DMS153 (cell line): ENCODE measurements at regions not wholly inside any gene's neighbourhood (a gene's known extent, or its start where the extent isn't known, plus 50 kb on each side); places are given as distances from the start of the nearest gene placed in this dataset.
"Not testable (repeated sequence)": the region's sequence is repeated elsewhere in the genome, so short reads cannot be mapped to it uniquely, and the experiment has no call there.

Experiments
- DNase-seq: peaks from one replicate; lab custom pipeline; 2025; lab: John Stamatoyannopoulos, UW

DNA sequence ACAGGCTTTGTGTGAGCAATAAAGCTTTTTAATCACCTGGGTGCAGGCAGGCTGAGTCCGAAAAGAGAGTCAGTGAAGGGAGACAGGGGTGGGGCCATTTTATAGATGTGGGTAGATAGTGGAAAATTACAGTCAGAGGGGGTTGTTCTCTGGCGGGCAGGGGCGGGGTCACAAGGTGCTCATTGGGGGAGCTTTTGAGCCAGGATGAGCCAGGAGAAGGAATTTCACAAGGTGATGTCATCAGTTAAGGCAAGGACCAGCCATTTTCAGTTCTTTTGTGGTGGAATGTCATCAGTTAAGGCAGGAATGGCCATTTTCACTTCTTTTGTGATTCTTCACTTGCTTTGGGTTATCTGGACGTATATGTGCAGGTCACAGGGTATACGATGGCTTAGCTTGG, 571.3 kb upstream of the PCDH7 start:
- not testable (repeated sequence) for DNase-seq

DNA sequence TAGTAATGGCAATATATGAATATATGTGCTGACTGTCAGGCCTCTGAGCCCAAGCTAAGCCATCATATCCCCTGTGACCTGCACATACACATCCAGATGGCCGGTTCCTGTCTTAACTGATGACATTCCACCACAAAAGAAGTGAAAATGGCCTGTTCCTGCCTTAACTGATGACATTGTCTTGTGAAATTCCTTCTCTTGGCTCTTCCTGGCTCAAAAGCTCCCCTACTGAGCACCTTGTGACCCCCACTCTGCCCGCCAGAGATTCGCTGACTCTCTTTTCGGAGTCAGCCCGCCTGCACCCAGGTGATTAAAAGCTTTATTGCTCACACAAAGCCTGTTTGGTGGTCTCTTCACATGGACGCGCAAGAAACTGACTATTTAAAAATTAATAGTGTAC, 570.6 kb upstream of the PCDH7 start:
- DNase-seq, result not testable (repeated sequence)

DNA sequence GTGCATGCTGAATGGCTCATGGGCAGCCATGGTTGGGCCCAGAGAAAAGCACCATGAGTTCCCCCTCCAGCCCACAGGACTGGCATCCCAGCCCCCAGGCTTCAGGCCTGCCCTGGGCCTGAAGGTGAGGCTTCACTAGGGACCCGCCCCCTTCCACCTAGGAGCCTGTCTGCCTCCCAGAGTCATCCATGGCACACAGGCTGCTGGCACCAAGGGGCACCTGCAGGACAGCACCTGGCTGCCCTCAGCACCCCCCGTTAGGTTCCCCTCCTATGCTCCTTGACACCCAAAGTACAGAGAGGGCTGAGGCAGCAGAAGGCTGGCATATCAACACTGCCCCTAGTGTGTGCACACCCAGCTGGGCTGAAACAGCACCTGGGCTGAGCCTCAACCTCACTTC, 566.7 kb upstream of the PCDH7 start:
- DNase-seq, result no peak

DNA sequence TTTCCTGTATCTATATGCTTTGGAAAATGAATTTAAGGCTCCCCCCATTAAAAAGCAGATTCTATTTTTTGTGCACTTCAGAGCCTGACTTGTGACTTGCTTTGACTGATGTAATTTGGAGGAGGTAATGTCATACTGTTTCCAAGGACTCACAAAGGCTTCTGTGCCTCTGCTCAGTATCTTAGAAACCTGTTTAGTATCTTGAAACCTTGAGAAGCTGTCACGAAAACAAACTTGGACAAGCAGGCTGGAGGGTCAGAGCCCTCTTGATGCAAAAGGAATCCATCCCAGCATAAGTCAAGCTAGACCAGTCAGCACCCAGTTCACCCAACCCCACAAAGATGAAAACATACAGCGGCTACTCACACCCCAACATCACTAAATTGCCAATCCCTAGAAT, 560.0 kb upstream of the PCDH7 start:
- no peak for DNase-seq

DNA sequence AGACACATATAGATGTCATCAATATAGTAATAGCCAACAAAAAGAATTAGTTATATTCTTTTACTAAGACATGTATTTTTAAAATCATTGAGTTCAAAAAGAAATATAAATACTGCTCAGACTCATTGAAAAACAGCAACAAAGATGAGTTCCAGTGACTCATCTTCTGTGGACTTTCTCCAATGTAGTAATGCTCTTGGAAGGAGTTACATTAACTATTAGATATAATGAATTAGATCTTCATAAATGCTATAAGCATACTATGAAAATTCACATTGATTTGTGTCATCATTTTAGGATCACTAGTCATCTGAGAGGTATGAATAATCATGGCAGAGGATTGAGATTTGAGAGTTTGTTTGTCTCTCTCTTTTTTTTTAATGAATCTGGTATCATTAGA, 547.8 kb upstream of the PCDH7 start:
- DNase-seq, result no peak

DNA sequence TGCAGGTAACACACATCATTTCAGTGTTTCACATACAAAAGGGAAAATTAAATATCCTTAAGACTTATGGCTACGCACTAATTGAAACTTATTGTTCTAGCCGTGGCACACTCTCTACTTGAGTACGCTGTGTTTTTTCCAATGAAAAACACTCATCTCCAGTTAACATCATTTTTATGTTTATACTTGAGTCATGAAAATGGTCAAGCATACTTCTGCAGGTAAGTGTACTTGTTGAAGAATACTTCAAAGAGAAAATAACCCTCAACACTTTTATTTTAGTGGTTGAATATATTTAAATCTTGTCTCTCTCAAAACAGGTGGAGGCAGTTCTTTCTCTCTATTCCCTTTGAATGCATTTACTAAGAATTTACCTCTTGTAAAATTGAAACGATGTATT, 538.7 kb upstream of the PCDH7 start:
- DNase-seq, result no peak

DNA sequence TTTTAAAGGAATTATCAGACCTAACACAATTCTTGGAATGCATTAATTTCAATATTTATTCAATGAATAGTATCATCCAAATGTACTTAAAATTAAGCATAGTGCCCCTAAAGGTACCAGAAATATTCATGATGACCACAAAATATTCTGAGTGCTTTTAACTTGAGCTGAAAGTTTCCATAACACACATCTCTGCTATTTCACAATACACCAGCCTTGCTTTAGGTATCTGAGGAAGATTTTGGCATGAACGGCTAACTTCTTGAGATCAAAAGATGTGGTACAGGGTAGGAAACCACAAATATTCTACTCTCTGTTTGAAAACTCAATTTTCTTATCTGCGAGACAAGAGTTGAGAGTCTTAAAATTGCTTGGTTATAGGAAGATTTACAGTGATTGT, 538.3 kb upstream of the PCDH7 start:
- no peak for DNase-seq

DNA sequence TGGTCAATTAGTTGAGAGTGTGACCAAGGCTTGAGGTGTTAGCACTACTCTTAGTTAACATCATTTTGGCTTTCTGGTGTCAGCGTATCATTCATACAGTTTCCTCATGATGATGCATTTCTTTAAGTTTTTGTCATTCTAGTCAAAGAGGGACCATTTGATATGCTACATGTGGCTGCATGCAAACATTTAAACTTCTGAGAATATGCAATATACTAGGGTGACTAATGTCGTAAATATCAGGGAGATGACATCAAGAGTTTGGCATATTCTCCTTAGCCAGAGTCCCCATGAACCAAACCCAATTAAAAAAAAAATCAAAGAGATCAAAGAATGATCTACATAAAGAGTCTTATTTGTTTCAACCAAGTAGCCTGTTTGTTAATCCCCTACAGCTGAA, 537.4 kb upstream of the PCDH7 start:
- DNase-seq, result no peak

DNA sequence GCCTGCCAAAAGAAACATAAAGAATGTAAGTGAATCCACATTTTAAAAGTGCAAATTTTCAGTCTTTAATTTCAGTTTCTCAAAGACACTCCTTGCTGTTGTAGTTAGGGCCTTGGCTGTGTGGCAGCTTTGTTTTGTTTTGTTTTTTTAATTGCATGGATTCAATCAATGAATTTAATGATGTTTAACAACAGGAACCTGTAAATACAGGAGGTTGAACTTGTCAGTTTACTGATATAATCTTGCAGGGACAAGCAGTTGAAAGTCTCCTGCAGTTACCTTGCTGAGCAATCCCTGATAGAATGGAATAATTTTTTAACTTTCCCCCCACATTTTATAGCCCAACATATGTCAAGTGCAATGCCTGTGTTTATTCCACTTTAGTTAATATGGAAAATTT, 528.3 kb upstream of the PCDH7 start:
- DNase-seq, result no peak

DNA sequence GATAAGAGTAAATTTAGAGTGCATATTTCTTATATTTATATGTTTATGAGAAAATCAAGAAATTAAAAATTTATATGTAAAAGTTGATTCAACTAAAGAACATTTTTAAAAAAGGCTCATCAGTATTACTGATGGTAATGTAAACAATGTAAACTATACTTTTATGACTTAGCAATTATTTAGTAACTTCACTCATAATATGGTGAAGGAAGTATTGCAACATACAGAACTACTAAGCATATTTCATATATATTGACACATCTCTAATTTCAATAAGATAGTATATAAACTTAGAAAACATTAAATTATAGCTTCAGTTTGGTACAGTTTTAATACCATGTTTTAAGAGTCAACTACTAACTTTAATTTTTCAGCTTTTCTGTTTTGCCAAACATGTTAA, 512.8 kb upstream of the PCDH7 start:
- no peak for DNase-seq

DNA sequence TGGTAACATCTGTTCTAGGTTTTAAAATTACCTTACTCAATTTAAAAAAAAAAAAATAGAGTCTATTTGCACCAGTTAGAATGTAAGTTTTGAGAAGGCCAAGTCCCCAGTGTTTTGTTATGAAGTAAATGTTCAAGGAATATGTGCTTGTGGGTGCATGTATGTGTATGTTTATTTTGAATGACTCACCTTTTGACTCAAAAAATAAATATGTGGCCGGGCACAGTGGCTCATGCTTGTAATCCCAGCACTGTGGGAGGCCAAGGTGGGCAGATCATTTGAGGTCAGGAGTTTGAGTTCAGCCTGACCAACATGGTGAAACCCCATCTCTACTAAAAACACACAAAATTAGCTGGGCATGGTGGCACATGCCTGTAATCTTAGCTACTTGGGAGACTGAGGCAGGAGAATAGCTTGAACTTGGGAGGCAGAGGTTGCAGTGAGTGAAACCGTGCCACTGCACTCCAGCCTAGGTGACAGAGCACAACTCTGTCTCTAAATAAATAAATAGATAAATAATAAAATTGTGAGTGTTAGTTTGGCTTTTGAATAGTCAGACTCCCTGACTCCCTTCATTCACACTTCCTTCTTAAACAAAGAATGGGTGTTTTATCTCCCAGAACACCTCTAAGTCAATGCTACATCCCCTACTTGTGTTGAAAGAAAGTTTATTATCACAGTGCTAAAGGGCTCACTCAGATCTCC, 511.3 kb upstream of the PCDH7 start:
- DNase-seq, result no peak

DNA sequence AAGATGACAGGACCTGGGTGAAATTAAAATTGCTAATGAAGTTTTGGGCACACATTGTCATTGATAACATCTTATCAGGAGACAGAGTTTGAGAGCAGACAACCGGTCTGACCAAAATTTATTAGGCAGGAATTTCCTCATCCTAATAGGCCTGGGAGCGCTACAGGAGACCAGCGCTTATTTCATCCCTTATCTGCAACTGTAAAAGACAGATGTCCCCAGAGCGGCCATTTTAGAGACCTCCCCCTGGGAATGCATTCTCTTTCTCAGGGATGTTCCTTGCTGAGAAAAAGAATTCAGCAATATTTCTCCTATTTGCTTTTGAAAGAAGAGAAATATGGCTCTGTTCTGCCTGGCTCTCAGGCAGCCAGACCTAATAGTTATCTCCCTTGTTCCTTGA, 504.2 kb upstream of the PCDH7 start:
- not testable (repeated sequence) for DNase-seq

DNA sequence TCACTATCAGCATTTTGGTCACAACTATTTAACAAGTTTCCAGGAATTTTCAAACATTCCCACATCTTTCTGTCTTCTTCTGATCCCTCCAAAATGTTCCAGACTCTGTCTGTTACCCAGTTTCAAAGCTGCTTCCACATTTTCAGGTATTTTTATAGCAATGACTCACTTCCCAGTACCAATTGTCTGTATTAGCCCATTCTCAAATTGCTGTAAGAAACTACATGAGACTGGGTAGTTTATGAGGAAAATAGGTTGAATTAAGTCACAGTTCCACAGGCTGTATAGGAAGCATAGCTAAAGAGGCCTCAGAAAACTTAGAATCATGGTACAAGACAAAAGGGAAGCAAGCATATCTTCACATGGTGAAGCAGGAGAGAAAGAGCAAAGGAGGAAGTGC, 475.0 kb upstream of the PCDH7 start:
- DNase-seq, result no peak

DNA sequence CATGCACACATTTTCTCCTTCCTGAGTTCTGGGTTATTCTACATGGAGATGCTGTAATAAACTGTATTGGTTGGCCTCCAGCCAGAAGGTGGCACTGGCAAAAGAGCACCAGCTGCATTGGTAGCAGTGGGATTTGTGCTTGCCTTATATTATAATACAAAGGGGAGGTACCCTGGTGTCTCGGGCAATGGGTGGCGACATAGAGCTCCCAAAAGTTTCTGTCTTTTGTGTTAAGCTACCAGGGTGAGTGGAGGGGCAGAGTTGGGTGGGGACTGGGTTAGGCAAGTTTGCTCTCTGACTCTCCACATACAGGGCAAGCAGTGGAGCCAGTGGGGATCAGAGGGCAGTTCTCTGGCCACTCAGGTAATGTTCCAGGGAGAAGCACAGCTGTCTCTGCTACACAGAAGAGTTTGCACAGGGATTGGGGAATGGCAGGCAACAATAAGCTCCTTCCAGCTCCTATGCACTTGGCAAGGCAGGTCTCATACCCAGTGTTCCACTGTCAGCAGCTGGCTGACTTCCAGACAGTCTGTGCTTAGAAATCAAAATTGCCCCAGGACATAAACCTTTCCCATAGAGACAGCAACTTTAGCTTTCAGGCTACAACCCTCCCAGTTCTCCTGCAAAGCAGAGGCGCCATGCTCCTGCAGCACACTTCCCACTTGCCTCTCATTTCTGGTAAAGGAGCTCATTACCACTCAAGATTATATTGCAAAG, 463.9 kb upstream of the PCDH7 start:
- DNase-seq, result no peak

DNA sequence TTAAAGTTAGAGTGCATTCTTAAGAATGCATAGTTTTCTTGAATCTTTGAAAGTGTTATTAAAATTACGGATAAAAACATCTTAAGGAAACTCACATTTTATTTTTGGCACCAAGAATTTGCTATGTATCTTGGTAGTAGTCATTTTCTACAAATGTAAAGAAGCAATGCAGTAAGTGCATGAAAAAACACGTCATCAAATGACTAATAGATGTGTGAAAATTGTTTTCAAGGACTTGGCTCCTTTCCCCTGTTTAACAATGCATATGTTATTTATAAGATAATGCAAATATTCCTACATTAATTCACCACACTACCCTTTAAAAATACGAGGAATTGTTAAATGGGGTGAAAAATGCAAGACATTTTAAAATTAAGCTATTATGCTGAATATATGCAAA, 461.2 kb upstream of the PCDH7 start:
- no peak for DNase-seq

DNA sequence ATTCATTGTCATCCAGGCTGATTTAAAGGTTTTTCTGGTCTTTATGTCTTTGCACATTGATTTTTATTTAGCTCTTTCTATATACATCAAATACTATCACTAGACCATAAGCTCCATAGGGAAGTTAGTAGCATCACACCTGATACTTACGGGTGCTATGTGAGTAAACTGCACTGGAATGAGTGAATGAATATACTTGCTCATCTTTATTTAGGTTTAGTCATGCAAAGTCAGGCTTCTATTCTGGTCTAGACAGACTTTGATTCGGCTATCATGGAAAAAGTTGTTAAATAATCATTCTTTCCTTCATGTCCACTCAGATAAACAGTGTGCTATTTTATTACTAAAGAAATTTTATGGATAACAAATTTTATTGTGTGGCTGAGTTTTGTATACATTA, 457.8 kb upstream of the PCDH7 start:
- DNase-seq, result no peak

DNA sequence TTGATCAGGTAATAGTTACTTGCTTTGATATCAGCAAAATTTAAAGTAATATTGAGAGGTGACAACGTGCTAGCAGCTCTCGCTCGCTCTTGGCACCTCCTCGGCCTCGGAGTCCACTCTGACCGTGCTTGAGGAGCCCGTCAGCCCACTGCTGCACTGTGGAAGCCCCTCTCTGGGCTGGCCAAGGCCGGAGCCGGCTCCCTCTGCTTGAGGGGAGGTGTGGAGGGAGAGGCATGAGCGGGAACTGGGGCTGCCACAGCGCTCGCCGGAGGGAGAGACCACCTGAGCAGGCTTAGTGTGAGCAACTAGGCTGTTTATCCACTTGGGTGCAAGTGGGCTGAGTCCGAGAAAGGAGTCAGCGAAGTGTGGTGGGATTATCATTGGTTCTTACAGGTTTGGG, 455.7 kb upstream of the PCDH7 start:
- DNase-seq, result no peak

DNA sequence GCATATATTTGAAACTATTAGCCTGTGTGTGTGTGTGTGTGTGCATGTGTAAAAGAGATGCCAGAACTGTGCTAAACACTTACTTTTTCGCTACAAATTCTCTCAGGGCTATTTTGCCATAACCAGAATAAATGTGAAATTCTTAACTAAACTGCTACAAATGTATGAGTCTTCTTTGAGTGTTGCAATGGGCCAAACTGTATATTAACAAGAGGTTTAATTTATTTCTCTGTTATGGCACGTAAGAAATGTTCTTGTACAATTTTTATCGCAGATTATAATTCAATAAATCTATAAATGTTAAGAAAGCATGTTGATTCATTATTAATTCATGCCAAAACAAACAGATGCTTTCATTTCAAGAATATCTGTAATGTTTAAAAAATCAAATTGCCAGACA, 454.5 kb upstream of the PCDH7 start:
- DNase-seq, result no peak

DNA sequence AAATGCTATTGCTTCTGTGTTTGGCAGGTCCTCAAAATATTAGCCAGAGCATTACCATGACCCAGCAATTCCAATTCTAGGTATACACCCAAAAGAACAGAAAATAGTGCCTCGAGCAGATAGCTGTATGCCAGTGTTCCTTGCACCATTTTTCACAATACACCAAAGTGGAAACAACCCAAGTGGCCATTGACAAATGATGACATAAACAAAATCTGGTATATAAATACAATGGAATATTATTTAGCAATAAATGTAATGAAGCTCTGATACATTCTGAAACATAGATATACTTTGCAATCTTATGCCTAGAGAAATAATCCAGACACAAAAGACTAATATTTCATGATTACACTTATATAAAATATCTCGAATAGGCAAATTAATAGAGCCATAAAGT, 451.8 kb upstream of the PCDH7 start:
- DNase-seq, result no peak

DNA sequence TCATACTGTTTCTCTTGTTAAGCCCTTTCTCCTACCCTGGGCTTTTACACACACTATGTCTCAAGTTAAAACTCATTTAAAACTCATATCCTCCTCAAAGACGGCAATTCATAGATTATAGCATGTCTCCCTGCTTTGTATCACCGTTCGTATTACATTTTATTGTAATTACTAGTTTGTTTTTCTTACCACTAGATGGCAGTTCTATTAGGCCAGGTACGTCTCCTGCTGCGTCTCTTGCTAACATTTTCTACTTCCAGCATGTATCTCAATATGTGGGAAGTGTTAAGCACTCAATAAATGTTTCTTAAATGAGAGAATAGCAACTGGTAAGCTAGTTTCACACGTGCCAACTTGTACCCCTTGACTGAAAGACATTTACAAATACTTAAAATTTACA, 450.3 kb upstream of the PCDH7 start:
- no peak for DNase-seq

DNA sequence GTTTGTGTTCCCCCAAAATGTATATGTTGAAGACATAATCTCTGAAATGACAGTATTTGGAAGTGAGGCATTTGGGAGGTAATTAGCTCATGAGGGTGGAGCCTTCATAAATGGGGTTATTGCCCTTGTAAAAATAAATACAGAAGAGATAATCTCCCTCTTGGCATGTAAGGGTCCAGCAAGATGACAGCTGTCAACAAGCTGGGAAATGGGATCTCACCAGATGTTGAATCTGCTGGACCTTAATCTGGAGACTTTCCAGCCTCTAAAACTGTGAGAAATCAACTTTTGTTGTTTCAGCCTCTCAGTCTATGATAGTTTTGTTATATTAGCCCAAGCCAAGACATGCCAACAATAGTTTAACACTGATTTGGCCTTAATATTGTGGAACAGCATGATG, 438.2 kb upstream of the PCDH7 start:
- DNase-seq, result no peak

DNA sequence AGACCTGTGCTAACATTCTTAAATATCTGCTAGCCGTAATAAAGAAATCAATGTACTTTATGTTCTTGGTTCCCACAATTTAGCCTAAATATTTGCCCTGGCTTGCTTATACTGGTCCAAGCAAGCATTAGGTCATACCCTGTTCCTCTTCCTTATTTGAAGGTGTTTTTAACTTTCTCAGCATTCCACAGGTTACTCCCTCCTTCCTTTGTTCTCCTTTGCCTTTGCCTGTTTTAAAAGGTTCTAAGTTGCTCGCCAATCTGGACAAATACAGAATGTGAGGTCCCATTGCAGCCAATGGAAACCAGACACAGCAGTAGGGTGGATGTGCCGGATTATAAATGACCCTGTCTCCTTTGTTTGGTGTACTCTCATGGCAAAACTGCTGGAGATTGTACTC, 436.8 kb upstream of the PCDH7 start:
- no peak for DNase-seq

DNA sequence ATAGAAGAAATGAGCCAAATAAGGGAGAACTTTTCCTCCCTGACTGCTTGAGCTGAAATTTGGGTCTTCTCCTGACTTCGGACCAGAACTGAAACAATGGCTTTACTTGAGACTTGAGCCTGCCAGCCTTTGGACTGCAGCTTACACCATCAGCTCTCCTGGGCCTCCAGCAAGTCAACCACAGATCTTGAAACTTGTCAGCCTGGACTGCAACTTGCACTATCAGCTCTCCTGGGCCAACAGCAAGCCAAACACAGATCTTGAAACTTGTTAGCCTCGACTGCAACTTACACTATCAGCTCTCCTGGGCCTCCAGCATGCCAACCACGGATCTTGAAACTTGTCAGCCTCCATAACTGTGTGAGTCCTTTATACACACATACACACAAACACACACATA, 425.9 kb upstream of the PCDH7 start:
- no peak for DNase-seq

DNA sequence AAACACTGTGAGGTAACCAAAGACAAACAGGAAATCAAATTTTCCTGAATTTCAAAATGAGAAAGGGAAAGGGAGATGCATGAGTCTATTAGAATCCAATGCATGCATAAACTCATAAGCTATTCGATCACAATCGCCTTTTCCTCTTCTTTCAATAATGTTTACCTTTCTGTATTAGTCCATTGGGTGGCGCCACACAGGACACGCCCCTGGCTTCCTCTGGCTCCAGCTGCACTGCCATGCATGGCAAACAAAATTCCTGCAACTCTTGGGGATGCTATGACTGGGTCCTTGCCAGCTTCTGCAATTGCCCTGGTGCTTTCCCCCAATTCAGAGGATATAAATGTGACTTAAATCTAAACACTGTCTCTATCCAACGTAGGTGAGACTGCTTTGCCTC, 424.5 kb upstream of the PCDH7 start:
- no peak for DNase-seq
